IMR-90 (cell line): ENCODE measurements at regions not wholly inside any gene's neighbourhood (a gene's known extent, or its start where the extent isn't known, plus 50 kb on each side); places are given as distances from the start of the nearest gene placed in this dataset.

Source experiments
- ATAC-seq: fragments of 200-7000 bp; cut with Tn5 transposase; 2 replicates; pipeline ENCODE4 v1.9.1; 2020; ENCODE audit warnings: low read depth, mild to moderate bottlenecking, moderate library complexity
- BruUV-seq: library from RNA; stranded (reverse); fragments of 400-500 nt; replicated peaks from 2 replicates; lab custom pipeline; 2021; lab: Mats Ljungman, UMichigan
- CTCF ChIA-PET: fragments of 300-600 bp; formaldehyde crosslinking; extraction: SDS; loops from one replicate; lab custom pipeline; 2021; ENCODE audit warnings: antibody characterized with exemption; lab: Yijun Ruan, JAX
- POLR2A ChIA-PET: fragments of 300-600 bp; sonication (Branson Sonifier 250); formaldehyde crosslinking; loops from one replicate; lab custom pipeline; 2022; ENCODE audit warnings: antibody characterized with exemption; ENCODE audit not compliant: unreplicated experiment; lab: Charles Lee
- DNase-seq: peaks from one replicate; pipeline ENCODE4 v3.0.0; 2013
- H2AFZ ChIP-seq: replicated peaks from 2 replicates; pipeline ENCODE3; 2013; ENCODE audit warnings: low read length, mild to moderate bottlenecking; ENCODE audit not compliant: poor library complexity
- H2AK5ac ChIP-seq: 2 replicates; pipeline ENCODE4 v1.6.1; 2013; ENCODE audit warnings: low read depth, low read length, inconsistent platforms
- H2AK9ac ChIP-seq: replicated peaks from 2 replicates; pipeline ENCODE3; 2013; ENCODE audit warnings: mild to moderate bottlenecking, low read depth, low read length, moderate library complexity; ENCODE audit not compliant: poor library complexity
- H2BK120ac ChIP-seq: 2 replicates; pipeline ENCODE4 v1.6.1; 2013; ENCODE audit warnings: low read depth, low read length, inconsistent platforms
- H2BK15ac ChIP-seq: 3 replicates; pipeline ENCODE4 v1.6.1; 2013; ENCODE audit warnings: low read depth, low read length, inconsistent platforms
- H2BK20ac ChIP-seq: 2 replicates; pipeline ENCODE4 v1.6.1; 2013; ENCODE audit warnings: low read depth, mild to moderate bottlenecking, inconsistent platforms, low read length, moderate library complexity
- H2BK5ac ChIP-seq: 2 replicates; pipeline ENCODE4 v1.6.1; 2013; ENCODE audit warnings: mild to moderate bottlenecking, low read depth, low read length, inconsistent platforms; ENCODE audit not compliant: poor library complexity, severe bottlenecking
- H3K14ac ChIP-seq: replicated peaks from 2 replicates; pipeline ENCODE4 v1.6.1; 2013; ENCODE audit warnings: low read depth, low read length, inconsistent platforms
- H3K18ac ChIP-seq: 2 replicates; pipeline ENCODE4 v1.6.1; 2013; ENCODE audit warnings: low read depth, low read length, control low read depth
- H3K23ac ChIP-seq: 2 replicates; pipeline ENCODE4 v1.6.1; 2013; ENCODE audit warnings: low read depth, low read length, inconsistent platforms
- H3K27ac ChIP-seq: 2 replicates; pipeline ENCODE4 v1.5.1; 2013; ENCODE audit warnings: mild to moderate bottlenecking, control low read depth, low read length; ENCODE audit not compliant: insufficient read depth
- H3K27me3 ChIP-seq: 2 replicates; pipeline ENCODE4 v1.6.1; 2013; ENCODE audit warnings: low read length; ENCODE audit not compliant: control insufficient read depth, insufficient read depth
- H3K36me3 ChIP-seq: 2 replicates; pipeline ENCODE4 v1.6.1; 2013; ENCODE audit warnings: low read length, mixed read lengths; ENCODE audit not compliant: control insufficient read depth, insufficient read depth
- H3K4ac ChIP-seq: 2 replicates; pipeline ENCODE4 v1.6.1; 2013; ENCODE audit warnings: low read depth, low read length, inconsistent platforms
- H3K4me1 ChIP-seq: 2 replicates; pipeline ENCODE4 v1.6.1; 2013; ENCODE audit warnings: low read length, mixed read lengths; ENCODE audit not compliant: control insufficient read depth, insufficient read depth
- H3K4me2 ChIP-seq: 2 replicates; pipeline ENCODE4 v1.6.1; 2013; ENCODE audit warnings: low read depth, mild to moderate bottlenecking, control low read depth, low read length, moderate library complexity
- H3K4me3 ChIP-seq: 2 replicates; pipeline ENCODE4 v1.5.1; 2013; ENCODE audit warnings: low read depth, mild to moderate bottlenecking, control low read depth, low read length, moderate library complexity; ENCODE audit not compliant: insufficient read depth
- H3K56ac ChIP-seq: 2 replicates; pipeline ENCODE4 v1.6.1; 2013; ENCODE audit warnings: low read length, inconsistent platforms; ENCODE audit not compliant: insufficient read depth; ENCODE audit errors: extremely low read depth
- H3K79me1 ChIP-seq, 2 experiments: 2 replicates each; pipeline ENCODE4 v1.6.1; 2013; ENCODE audit warnings: low read length in 2 of 2, inconsistent platforms in 1 of 2, low read depth in 1 of 2
- H3K9ac ChIP-seq: 2 replicates; pipeline ENCODE4 v1.6.1; 2013; ENCODE audit warnings: low read depth, low read length, control low read depth
- H3K9me1 ChIP-seq: 2 replicates; pipeline ENCODE4 v1.6.1; 2013; ENCODE audit warnings: low read length, inconsistent platforms; ENCODE audit not compliant: insufficient read depth
- H3K9me3 ChIP-seq: 2 replicates; pipeline ENCODE4 v1.6.1; 2013; ENCODE audit warnings: low read length; ENCODE audit not compliant: control insufficient read depth, insufficient read depth
- H4K20me1 ChIP-seq: 2 replicates; pipeline ENCODE4 v1.6.1; 2013; ENCODE audit warnings: low read length, inconsistent platforms; ENCODE audit not compliant: insufficient read depth
- H4K5ac ChIP-seq: 2 replicates; pipeline ENCODE4 v1.6.1; 2013; ENCODE audit warnings: mild to moderate bottlenecking, low read depth, low read length, control low read depth
- H4K8ac ChIP-seq, 2 experiments: 2 replicates each; pipeline ENCODE4 v1.6.1; 2013; ENCODE audit warnings: low read depth in 2 of 2, low read length in 2 of 2, control low read depth in 1 of 2, inconsistent platforms in 1 of 2
- H4K91ac ChIP-seq: 2 replicates; pipeline ENCODE4 v1.6.1; 2013; ENCODE audit warnings: low read depth, low read length, inconsistent platforms; ENCODE audit not compliant: insufficient read depth
- BHLHE40 ChIP-seq: fragments of 150-350 bp; IDR thresholded peaks from 2 replicates; pipeline ENCODE4 v1.6.1; 2016; ENCODE audit warnings: mild to moderate bottlenecking, low read depth, low read length
- CEBPB ChIP-seq: IDR thresholded peaks from 2 replicates; pipeline ENCODE4 v1.6.1; 2012; ENCODE audit warnings: low read depth, low read length, improper control_type of control experiment
- CHD1 ChIP-seq: IDR thresholded peaks from 2 replicates; pipeline ENCODE4 v1.6.1; 2012; ENCODE audit warnings: low read depth, low read length, improper control_type of control experiment
- CTCF ChIP-seq: conservative IDR thresholded peaks from 2 replicates; pipeline ENCODE4 v1.5.1; 2012; ENCODE audit warnings: mild to moderate bottlenecking, low read depth, low read length, improper control_type of control experiment
- ELK1 ChIP-seq: fragments of 150-350 bp; IDR thresholded peaks from 2 replicates; pipeline ENCODE4 v1.6.1; 2016; ENCODE audit warnings: low read depth, mild to moderate bottlenecking, low read length, moderate library complexity, borderline replicate concordance
- FOS ChIP-seq: fragments of 150-350 bp; IDR thresholded peaks from 2 replicates; pipeline ENCODE4 v1.6.1; 2016; ENCODE audit warnings: low read depth, low read length
- MAFK ChIP-seq: IDR thresholded peaks from 2 replicates; pipeline ENCODE4 v1.6.1; 2012; ENCODE audit warnings: low read depth, low read length, improper control_type of control experiment
- MAZ ChIP-seq: IDR thresholded peaks from 2 replicates; pipeline ENCODE4 v1.6.1; 2012; ENCODE audit warnings: low read depth, mild to moderate bottlenecking, low read length, improper control_type of control experiment, moderate library complexity, borderline replicate concordance
- MXI1 ChIP-seq: IDR thresholded peaks from 2 replicates; pipeline ENCODE4 v1.6.1; 2012; ENCODE audit warnings: low read depth, mild to moderate bottlenecking, low read length, moderate library complexity, borderline replicate concordance
- NFE2L2 ChIP-seq: fragments of 150-350 bp; IDR thresholded peaks from 2 replicates; pipeline ENCODE4 v1.6.1; 2016; ENCODE audit warnings: low read depth, mild to moderate bottlenecking, low read length
- POLR2A ChIP-seq: IDR thresholded peaks from 2 replicates; pipeline ENCODE4 v1.6.1; 2012; ENCODE audit warnings: mild to moderate bottlenecking, low read depth, low read length
- RAD21 ChIP-seq: IDR thresholded peaks from 2 replicates; pipeline ENCODE4 v1.6.1; 2012; ENCODE audit warnings: low read length, improper control_type of control experiment
- RCOR1 ChIP-seq: IDR thresholded peaks from 2 replicates; pipeline ENCODE4 v1.6.1; 2012; ENCODE audit warnings: mild to moderate bottlenecking, low read length, improper control_type of control experiment; ENCODE audit not compliant: insufficient replicate concordance
- RFX5 ChIP-seq: IDR thresholded peaks from 2 replicates; pipeline ENCODE4 v1.8.0; 2012; ENCODE audit warnings: low read depth, mild to moderate bottlenecking, low read length, moderate library complexity
- SMC3 ChIP-seq: fragments of 150-350 bp; IDR thresholded peaks from 2 replicates; pipeline ENCODE4 v1.6.1; 2016; ENCODE audit warnings: low read depth, mild to moderate bottlenecking, antibody characterized with exemption, low read length, moderate library complexity
- USF2 ChIP-seq: fragments of 150-350 bp; IDR thresholded peaks from 2 replicates; pipeline ENCODE4 v1.6.1; 2017; ENCODE audit warnings: mild to moderate bottlenecking, antibody characterized with exemption, low read length, low read depth
- WGBS, 2 experiments: methylation state at CpG; one replicate each; pipeline versions ENCODE4 v1.1.5 to v1.1.7; 2013; ENCODE audit warnings: missing lambda C conversion rate in 2 of 2; ENCODE audit not compliant: insufficient read length in 1 of 2; ENCODE audit errors: extremely low coverage in 2 of 2; 5-methylcytosine and 5-hydroxymethylcytosine counted together
- dilution Hi-C: fragments of 300-500 bp; cut with HindIII; formaldehyde crosslinking; loops from one replicate; pipeline ENCODE4 v1.14.3; 2018; ENCODE audit warnings: low sequenced_read_pairs; ENCODE audit not compliant: unreplicated experiment
- in situ Hi-C: fragments of 300-500 bp; cut with MboI; formaldehyde crosslinking; loops from 3 replicates; pipeline ENCODE4 v1.14.3; 2019; ENCODE audit warnings: low sequenced_read_pairs, inconsistent platforms, mixed read lengths
- intact Hi-C: fragments of 100-400 bp; cut with micrococcal nuclease; formaldehyde crosslinking; loops from 2 replicates; pipeline ENCODE4 v1.10.0; 2022

GRCh38 chr2:40646642-40647041, 194.8 kb upstream of the SLC8A1 start:
- Histone ChIP-seq H2BK5ac (no peak overlapping the region), H3K23ac (no peak overlapping the region), H3K4ac (no peak overlapping the region), H3K18ac (no peak overlapping the region), H3K79me1 (no peaks in the 10 kb centered on the region), H3K4me1 (no peaks in the 10 kb centered on the region), H4K20me1 (no peaks in the 10 kb centered on the region), H3K9ac (no peak overlapping the region), H2AFZ (no peak overlapping the region), H4K8ac (no peak overlapping the region), H4K5ac (no peak overlapping the region), H2BK15ac (no peak overlapping the region), H3K4me3 (no peak overlapping the region), H3K27ac (no peak overlapping the region), H3K14ac (no peak overlapping the region), H3K36me3 (no peaks in the 10 kb centered on the region), H2BK20ac (no peak overlapping the region), H2AK9ac (no peak overlapping the region), H3K9me1 (no peaks in the 10 kb centered on the region), H4K91ac (no peak overlapping the region), H3K56ac (no peak overlapping the region), H2AK5ac (no peak overlapping the region), H3K27me3 (no peaks in the 10 kb centered on the region), H3K9me3 (no peaks in the 10 kb centered on the region), H2BK120ac (no peak overlapping the region), H3K4me2 (no peak overlapping the region)
- 100% methylated on average over 1 of the region's 2 CpGs; no CpG with 5 or more reads in 1 of the 2 experiments for WGBS, 2 experiments
- ATAC-seq = no peak
- in situ Hi-C loops = no loop called here
- ChIA-PET POLR2A (no interaction called here), CTCF (no interaction called here)
- no peak for DNase-seq
- dilution Hi-C loops = no loop called here
- TF ChIP-seq ELK1 (no peak), CTCF (no peak), RCOR1 (no peak), CEBPB (no peak), MAZ (no peak), MXI1 (no peak), MAFK (no peak), RFX5 (no peak), BHLHE40 (no peak), SMC3 (no peak), CHD1 (no peak), NFE2L2 (no peak), USF2 (no peak), FOS (no peak), RAD21 (no peak), POLR2A (no peak)
- intact Hi-C loops = no loop called here
- BruUV-seq = no TSS peak
